GM12878 (cell line): ENCODE measurements at regions not wholly inside any gene's neighbourhood (a gene's known extent, or its start where the extent isn't known, plus 50 kb on each side); places are given as distances from the start of the nearest gene placed in this dataset.

Experiments used
- CEBPB ChIP-seq, 2 experiments: fragments of 150-350 bp in 1 of 2; IDR thresholded peaks; 2 replicates each; pipeline ENCODE4 v1.6.1; 2012 to 2014; ENCODE audit warnings: low read depth in 2 of 2, low read length in 2 of 2, borderline replicate concordance in 1 of 2, inconsistent platforms in 1 of 2
- EZH2 ChIP-seq: IDR thresholded peaks from 2 replicates; pipeline ENCODE4 v1.6.1; 2012; ENCODE audit warnings: low read depth, mild to moderate bottlenecking, control low read depth, inconsistent platforms, low read length, borderline replicate concordance; ENCODE audit not compliant: control insufficient read depth
- RAD21 ChIP-seq: IDR thresholded peaks from 2 replicates; pipeline ENCODE4 v1.6.1; 2011; ENCODE audit warnings: mild to moderate bottlenecking, low read depth, low read length, moderate library complexity; ENCODE audit not compliant: insufficient read depth
- TF ChIP-seq, protein P1 (sequence below), 3 experiments: IDR thresholded peaks in 2 of 3; conservative IDR thresholded peaks in 1 of 3; 2 replicates each; pipeline ENCODE4 v1.5.1; 2011; ENCODE audit warnings: low read depth in 3 of 3, low read length in 3 of 3, mild to moderate bottlenecking in 3 of 3, control low read depth in 2 of 3, moderate library complexity in 2 of 3, inconsistent platforms in 1 of 3, mixed read lengths in 1 of 3; ENCODE audit not compliant: control insufficient read depth in 2 of 3, insufficient read depth in 1 of 3; ENCODE audit errors: extremely low read depth in 1 of 3

DNA sequence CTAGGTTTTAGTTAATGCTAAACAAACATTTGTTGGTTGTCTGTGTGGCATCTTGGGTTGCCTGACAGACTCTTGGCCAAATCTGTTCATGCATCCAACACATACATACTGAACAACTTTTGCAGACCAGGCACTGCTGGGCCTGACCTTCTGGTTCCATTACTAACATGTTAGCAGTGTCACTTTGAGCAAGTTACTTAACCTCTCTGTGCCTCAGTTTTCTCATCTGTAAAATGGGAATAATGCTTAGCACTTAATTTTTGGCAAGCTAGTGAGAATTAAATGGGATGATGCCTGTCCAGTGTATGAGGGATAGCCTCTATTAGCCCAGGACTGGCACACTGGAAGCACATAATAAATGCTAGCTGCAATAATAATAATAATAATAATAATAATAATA lies 169.9 kb downstream of the DHX35 start:
- TF ChIP-seq RAD21 (no peak), EZH2 (no peak), CEBPB (IDR thresholded peaks at IDR 0.05; ENCODE audit: borderline replicate concordance in 1 of 2, low read depth in 2 of 2, low read length in 2 of 2) (no peak)
- TF ChIP-seq, protein P1, sequence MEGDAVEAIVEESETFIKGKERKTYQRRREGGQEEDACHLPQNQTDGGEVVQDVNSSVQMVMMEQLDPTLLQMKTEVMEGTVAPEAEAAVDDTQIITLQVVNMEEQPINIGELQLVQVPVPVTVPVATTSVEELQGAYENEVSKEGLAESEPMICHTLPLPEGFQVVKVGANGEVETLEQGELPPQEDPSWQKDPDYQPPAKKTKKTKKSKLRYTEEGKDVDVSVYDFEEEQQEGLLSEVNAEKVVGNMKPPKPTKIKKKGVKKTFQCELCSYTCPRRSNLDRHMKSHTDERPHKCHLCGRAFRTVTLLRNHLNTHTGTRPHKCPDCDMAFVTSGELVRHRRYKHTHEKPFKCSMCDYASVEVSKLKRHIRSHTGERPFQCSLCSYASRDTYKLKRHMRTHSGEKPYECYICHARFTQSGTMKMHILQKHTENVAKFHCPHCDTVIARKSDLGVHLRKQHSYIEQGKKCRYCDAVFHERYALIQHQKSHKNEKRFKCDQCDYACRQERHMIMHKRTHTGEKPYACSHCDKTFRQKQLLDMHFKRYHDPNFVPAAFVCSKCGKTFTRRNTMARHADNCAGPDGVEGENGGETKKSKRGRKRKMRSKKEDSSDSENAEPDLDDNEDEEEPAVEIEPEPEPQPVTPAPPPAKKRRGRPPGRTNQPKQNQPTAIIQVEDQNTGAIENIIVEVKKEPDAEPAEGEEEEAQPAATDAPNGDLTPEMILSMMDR (IDR thresholded peaks at IDR 0.05 in 2 of 3, conservative IDR thresholded peaks at IDR 0.05 in 1 of 3; ENCODE audit: control insufficient read depth in 2 of 3, extremely low read depth in 1 of 3, insufficient read depth in 1 of 3, low read depth in 3 of 3, low read length in 3 of 3) = no peak
